ENCODE measurements at regions not wholly inside any gene's neighbourhood (a gene's known extent, or its start where the extent isn't known, plus 50 kb on each side); places are given as distances from the start of the nearest gene placed in this dataset.

- TF ChIP-seq CTCF (IDR thresholded peaks at IDR 0.05) (no peak), POLR2A (IDR thresholded peaks at IDR 0.05) (no peak), POLR2AphosphoS5 (IDR thresholded peaks at IDR 0.05) (no peak)
- intact Hi-C loops (cut with DNase I): no loop called here
- H3K27ac ChIP-seq: no peak overlapping the region
- no peak for DNase-seq (ENCODE audit: low spot score)
- H3K36me3 ChIP-seq: no peaks in the 10 kb centered on the region
- H3K9me3 ChIP-seq: no peaks in the 10 kb centered on the region
- no peaks in the 10 kb centered on the region for H3K27me3 ChIP-seq (replicated peaks; ENCODE audit: insufficient read depth)
- no peaks in the 10 kb centered on the region for H3K4me1 ChIP-seq (replicated peaks)
- WGBS: 44% methylated on average over 9 of the region's 9 CpGs
- H3K4me3 ChIP-seq: no peak overlapping the region
Observed at GRCh38 chr7:51949726-51950644, 633.4 kb upstream of the COBL start.

GRCh38 chr7:51930834-51931233 is 614.2 kb upstream of the COBL start:
- no peak overlapping the region for H3K4me3 ChIP-seq
- no peak overlapping the region for H3K27ac ChIP-seq
- 48% methylated on average over 2 of the region's 2 CpGs for WGBS
- H3K36me3 ChIP-seq: no peaks in the 10 kb centered on the region
- DNase-seq (ENCODE audit: low spot score): no peak
- no peaks in the 10 kb centered on the region for H3K4me1 ChIP-seq (replicated peaks)
- H3K27me3 ChIP-seq (replicated peaks; ENCODE audit: insufficient read depth): no peaks in the 10 kb centered on the region
- TF ChIP-seq POLR2AphosphoS5 (IDR thresholded peaks at IDR 0.05): no peak
- TF ChIP-seq CTCF (IDR thresholded peaks at IDR 0.05): no peak
- no peak for TF ChIP-seq POLR2A (IDR thresholded peaks at IDR 0.05)
- no peaks in the 10 kb centered on the region for H3K9me3 ChIP-seq
- intact Hi-C loops (cut with DNase I): no loop called here

- no peaks in the 10 kb centered on the region for H3K36me3 ChIP-seq
- no peak overlapping the region for H3K27ac ChIP-seq
- TF ChIP-seq POLR2A (IDR thresholded peaks at IDR 0.05) (no peak), POLR2AphosphoS5 (IDR thresholded peaks at IDR 0.05) (no peak), CTCF (IDR thresholded peaks at IDR 0.05) (no peak)
- 47% methylated on average over 2 of the region's 2 CpGs for WGBS
- no peak for DNase-seq (ENCODE audit: low spot score)
- H3K27me3 ChIP-seq (replicated peaks; ENCODE audit: insufficient read depth): no peaks in the 10 kb centered on the region
- H3K4me3 ChIP-seq: no peak overlapping the region
- no peaks in the 10 kb centered on the region for H3K4me1 ChIP-seq (replicated peaks)
- no peaks in the 10 kb centered on the region for H3K9me3 ChIP-seq
- intact Hi-C loops (cut with DNase I): no loop called here
Observed at GRCh38 chr7:51929818-51930217, 613.2 kb upstream of the COBL start.

DNA sequence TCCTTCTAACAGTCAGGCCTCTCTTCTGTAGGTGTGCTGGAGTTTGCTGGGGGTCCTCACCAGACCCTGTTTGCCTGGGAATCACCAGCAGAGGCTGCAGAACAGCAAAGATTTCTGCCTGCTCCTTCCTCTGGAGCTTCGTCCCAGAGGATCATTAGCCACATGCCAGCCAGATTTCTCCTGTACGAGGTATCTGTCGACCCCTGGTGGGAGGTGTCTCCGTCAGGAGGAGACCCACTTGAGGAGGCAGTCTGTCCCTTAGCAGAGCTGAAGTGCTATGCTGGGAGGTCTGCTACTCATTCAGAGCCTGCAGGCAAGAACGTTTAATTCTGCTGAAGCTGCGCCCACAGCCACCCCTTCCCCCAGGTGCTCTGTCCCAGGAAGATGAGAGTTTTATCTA is 611.1 kb upstream of the COBL start:
- no peaks in the 10 kb centered on the region for H3K9me3 ChIP-seq
- no peak for DNase-seq (ENCODE audit: low spot score)
- H3K27ac ChIP-seq: no peak overlapping the region
- no peaks in the 10 kb centered on the region for H3K27me3 ChIP-seq (replicated peaks; ENCODE audit: insufficient read depth)
- intact Hi-C loops (cut with DNase I): no loop called here
- H3K36me3 ChIP-seq: no peaks in the 10 kb centered on the region
- no peak overlapping the region for H3K4me3 ChIP-seq
- 83% methylated on average over 6 of the region's 6 CpGs for WGBS
- no peaks in the 10 kb centered on the region for H3K4me1 ChIP-seq (replicated peaks)
- TF ChIP-seq CTCF (IDR thresholded peaks at IDR 0.05) (no peak), POLR2A (IDR thresholded peaks at IDR 0.05) (no peak), POLR2AphosphoS5 (IDR thresholded peaks at IDR 0.05) (no peak)

DNA sequence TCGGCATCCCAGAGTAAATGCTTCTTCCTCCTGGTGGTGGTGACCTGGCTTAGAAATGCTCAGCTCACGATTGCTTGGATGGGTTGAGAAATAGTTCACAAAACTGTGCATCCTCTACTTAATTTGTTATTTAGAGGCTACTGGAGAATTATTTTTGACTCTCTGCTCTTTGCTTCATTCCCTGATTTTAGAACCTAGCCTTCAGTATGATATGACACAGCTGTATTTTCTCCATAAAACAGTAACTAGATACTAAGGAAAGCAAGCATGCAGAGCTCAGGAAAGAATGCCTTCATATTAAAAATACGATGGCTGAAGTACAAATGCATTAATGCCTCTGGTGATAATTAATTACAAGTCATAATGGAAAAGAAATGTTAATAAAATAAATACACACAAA is 602.0 kb upstream of the COBL start:
- TF ChIP-seq CTCF (IDR thresholded peaks at IDR 0.05) (no peak), POLR2AphosphoS5 (IDR thresholded peaks at IDR 0.05) (no peak), POLR2A (IDR thresholded peaks at IDR 0.05) (no peak)
- H3K27me3 ChIP-seq (replicated peaks; ENCODE audit: insufficient read depth): no peaks in the 10 kb centered on the region
- intact Hi-C loops (cut with DNase I): no loop called here
- H3K4me3 ChIP-seq: no peak overlapping the region
- no peaks in the 10 kb centered on the region for H3K4me1 ChIP-seq (replicated peaks)
- 71% methylated on average over 3 of the region's 3 CpGs for WGBS
- no peak overlapping the region for H3K27ac ChIP-seq
- no peaks in the 10 kb centered on the region for H3K36me3 ChIP-seq
- no peaks in the 10 kb centered on the region for H3K9me3 ChIP-seq
- no peak for DNase-seq (ENCODE audit: low spot score)
